ENCODE measurements at regions not wholly inside any gene's neighbourhood (a gene's known extent, or its start where the extent isn't known, plus 50 kb on each side); places are given as distances from the start of the nearest gene placed in this dataset.

- Histone ChIP-seq H3K27ac (ENCODE audit: low read depth in 1 of 2, low read length in 1 of 2) (no peak overlapping the region), H3K9me3 (ENCODE audit: control insufficient read depth in 4 of 4, insufficient read depth in 3 of 4, low read length in 3 of 4) (peaks cover 0 to 12% (median 4%) of the 10 kb centered on the region in 4 donors), H3K9ac (ENCODE audit: insufficient read depth in 1 of 2, low read length in 2 of 2) (no peak overlapping the region), H3K4me3 (no peak overlapping the region), H3K4me1 (ENCODE audit: control insufficient read depth in 5 of 5, insufficient read depth in 5 of 5, low read length in 5 of 5) (no peaks in the 10 kb centered on the region), H3K36me3 (ENCODE audit: control insufficient read depth in 4 of 4, insufficient read depth in 4 of 4, low read length in 4 of 4) (no peaks in the 10 kb centered on the region), H3K27me3 (ENCODE audit: control insufficient read depth in 3 of 3, insufficient read depth in 3 of 3, low read length in 2 of 3) (no peaks in the 10 kb centered on the region)
- ATAC-seq (ENCODE audit: insufficient read depth, low FRiP score) (no peak), DNase-seq (no peak)
- TF ChIP-seq CTCF (IDR thresholded peaks at IDR 0.05; ENCODE audit: control extremely low read depth, extremely low read depth), result no peak
- WGBS, 2 donors, result 74 to 78% methylated on average over 4 of the region's 4 CpGs
Measured at GRCh38 chr21:19510057-19510456, 1106.5 kb upstream of the TMPRSS15 start.

- peaks cover 0 to 12% (median 6%) of the 10 kb centered on the region in 4 donors for H3K9me3 ChIP-seq (ENCODE audit: control insufficient read depth in 4 of 4, insufficient read depth in 3 of 4, low read length in 3 of 4)
Measured at GRCh38 chr21:19510653-19511052, 1107.1 kb upstream of the TMPRSS15 start.

GRCh38 chr21:19522381-19522780 is 1118.8 kb upstream of the TMPRSS15 start:
- H3K9me3 ChIP-seq (ENCODE audit: control insufficient read depth in 4 of 4, insufficient read depth in 3 of 4, low read length in 3 of 4), result peaks cover 0 to 2% (median under 1%) of the 10 kb centered on the region in 4 donors
- H3K27ac ChIP-seq (ENCODE audit: low read depth in 1 of 2, low read length in 1 of 2), result no peak overlapping the region
- DNase-seq (no peak), ATAC-seq (ENCODE audit: insufficient read depth, low FRiP score) (no peak)
- H3K27me3 ChIP-seq (ENCODE audit: control insufficient read depth in 3 of 3, insufficient read depth in 3 of 3, low read length in 2 of 3), result no peaks in the 10 kb centered on the region
- no peaks in the 10 kb centered on the region for H3K4me1 ChIP-seq (ENCODE audit: control insufficient read depth in 5 of 5, insufficient read depth in 5 of 5, low read length in 5 of 5)
- no peaks in the 10 kb centered on the region for H3K36me3 ChIP-seq (ENCODE audit: control insufficient read depth in 4 of 4, insufficient read depth in 4 of 4, low read length in 4 of 4)
- TF ChIP-seq CTCF (IDR thresholded peaks at IDR 0.05; ENCODE audit: control extremely low read depth, extremely low read depth), result no peak
- no peak overlapping the region for H3K4me3 ChIP-seq
- H3K9ac ChIP-seq (ENCODE audit: insufficient read depth in 1 of 2, low read length in 2 of 2), result no peak overlapping the region
- 61 to 95% methylated on average over 1 of the region's 1 CpG for WGBS, 2 donors

More at GRCh38 chr21:19510653-19511052, 1107.1 kb upstream of the TMPRSS15 start:
- H3K27ac ChIP-seq (ENCODE audit: low read depth in 1 of 2, low read length in 1 of 2), result no peak overlapping the region
- no peak for TF ChIP-seq CTCF (IDR thresholded peaks at IDR 0.05; ENCODE audit: control extremely low read depth, extremely low read depth)
- no peak overlapping the region for H3K4me3 ChIP-seq
- no peaks in the 10 kb centered on the region for H3K4me1 ChIP-seq (ENCODE audit: control insufficient read depth in 5 of 5, insufficient read depth in 5 of 5, low read length in 5 of 5)
- WGBS, 2 donors, result 90 to 96% methylated on average over 3 of the region's 3 CpGs
- no peak for DNase-seq
- H3K9ac ChIP-seq (ENCODE audit: insufficient read depth in 1 of 2, low read length in 2 of 2), result no peak overlapping the region
- ATAC-seq (ENCODE audit: insufficient read depth, low FRiP score), result no peak
- no peaks in the 10 kb centered on the region for H3K36me3 ChIP-seq (ENCODE audit: control insufficient read depth in 4 of 4, insufficient read depth in 4 of 4, low read length in 4 of 4)
- H3K27me3 ChIP-seq (ENCODE audit: control insufficient read depth in 3 of 3, insufficient read depth in 3 of 3, low read length in 2 of 3), result no peaks in the 10 kb centered on the region

DNA sequence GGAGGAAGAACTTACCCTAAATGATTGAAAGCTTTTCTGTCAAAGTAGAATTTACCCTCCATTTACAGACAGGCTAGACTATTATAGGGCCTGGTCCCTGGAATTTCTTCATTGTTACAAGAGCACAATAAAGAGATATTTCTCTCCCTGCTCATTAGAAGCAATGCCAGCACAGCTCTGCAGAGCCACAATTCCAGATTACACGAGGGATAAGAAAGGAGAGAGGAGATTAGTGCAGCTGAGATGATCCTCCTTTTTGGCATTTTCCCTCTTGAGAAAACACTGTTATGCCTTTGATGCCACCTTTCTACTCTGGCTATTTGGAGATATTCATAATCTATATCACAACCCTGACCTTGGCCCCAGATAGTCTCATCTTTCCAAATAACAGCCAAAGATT is 1119.5 kb upstream of the TMPRSS15 start:
- DNase-seq (no peak), ATAC-seq (ENCODE audit: insufficient read depth, low FRiP score) (no peak)
- Histone ChIP-seq H3K9me3 (ENCODE audit: control insufficient read depth in 4 of 4, insufficient read depth in 3 of 4, low read length in 3 of 4) (peaks cover 0 to 2% (median under 1%) of the 10 kb centered on the region in 4 donors), H3K4me1 (ENCODE audit: control insufficient read depth in 5 of 5, insufficient read depth in 5 of 5, low read length in 5 of 5) (no peaks in the 10 kb centered on the region), H3K27me3 (ENCODE audit: control insufficient read depth in 3 of 3, insufficient read depth in 3 of 3, low read length in 2 of 3) (no peaks in the 10 kb centered on the region), H3K36me3 (ENCODE audit: control insufficient read depth in 4 of 4, insufficient read depth in 4 of 4, low read length in 4 of 4) (no peaks in the 10 kb centered on the region), H3K27ac (ENCODE audit: low read depth in 1 of 2, low read length in 1 of 2) (no peak overlapping the region), H3K4me3 (no peak overlapping the region), H3K9ac (ENCODE audit: insufficient read depth in 1 of 2, low read length in 2 of 2) (no peak overlapping the region)
- TF ChIP-seq CTCF (IDR thresholded peaks at IDR 0.05; ENCODE audit: control extremely low read depth, extremely low read depth), result no peak
- WGBS, 2 donors, result 70 to 79% methylated on average over 1 of the region's 1 CpG

Data from lung (tissue), 11 donors.